Cerebellar cortex (tissue), 1 donor: ENCODE measurements at regions not wholly inside any gene's neighbourhood (a gene's known extent, or its start where the extent isn't known, plus 50 kb on each side); places are given as distances from the start of the nearest gene placed in this dataset.
"Not testable (repeated sequence)": the region's sequence is repeated elsewhere in the genome, so short reads cannot be mapped to it uniquely, and the experiment has no call there.

Experiments
- DNase-seq: peaks from one replicate; pipeline ENCODE4 v3.0.0-alpha.2; 2015; ENCODE audit warnings: low spot score

GRCh38 chr10:45515630-45516029, 141.6 kb downstream of the ALOX5 start:
- no peak for DNase-seq

GRCh38 chr10:45514291-45515270, 140.6 kb downstream of the ALOX5 start:
- DNase-seq: no peak

GRCh38 chr10:45513551-45513950, 139.5 kb downstream of the ALOX5 start:
- no peak for DNase-seq

GRCh38 chr10:45511926-45512325, 137.9 kb downstream of the ALOX5 start:
- DNase-seq: not testable (repeated sequence)

GRCh38 chr10:45509491-45509890, 135.5 kb downstream of the ALOX5 start:
- no peak for DNase-seq

GRCh38 chr10:45505311-45505710, 131.3 kb downstream of the ALOX5 start:
- no peak for DNase-seq

GRCh38 chr10:45502458-45502857, 128.4 kb downstream of the ALOX5 start:
- DNase-seq: no peak

GRCh38 chr10:45501791-45502190, 127.8 kb downstream of the ALOX5 start:
- no peak for DNase-seq

- DNase-seq: no peak
Observed at GRCh38 chr10:45500798-45501197, 126.8 kb downstream of the ALOX5 start.

- DNase-seq: no peak
Observed at GRCh38 chr10:45500304-45500703, 126.3 kb downstream of the ALOX5 start.

- DNase-seq: no peak
Observed at GRCh38 chr10:45495438-45496152, 121.6 kb downstream of the ALOX5 start.
